GM18907 (cell line): ENCODE measurements at regions not wholly inside any gene's neighbourhood (a gene's known extent, or its start where the extent isn't known, plus 50 kb on each side); places are given as distances from the start of the nearest gene placed in this dataset.

Source experiments
- ATAC-seq: cut with Tn5 transposase; IDR thresholded peaks from one replicate; pipeline ENCODE4 v1.9.1; 2021; ENCODE audit warnings: mild to moderate bottlenecking, moderate library complexity; ENCODE audit not compliant: unreplicated experiment

GRCh38 chr7:86949779-86950260 is 109.6 kb downstream of the ELAPOR2 start:
- ATAC-seq: no peak

- ATAC-seq: peak; percentile 93
Measured at GRCh38 chr7:86949052-86949778, 110.2 kb downstream of the ELAPOR2 start.

- ATAC-seq: no peak
Measured at GRCh38 chr7:86947929-86948328, 111.5 kb downstream of the ELAPOR2 start.

- no peak for ATAC-seq
Measured at GRCh38 chr7:86943447-86943846, 116.0 kb downstream of the ELAPOR2 start.

- ATAC-seq: no peak
Measured at GRCh38 chr7:86942995-86943394, 116.5 kb downstream of the ELAPOR2 start.

GRCh38 chr7:86942081-86942480 is 117.4 kb downstream of the ELAPOR2 start:
- no peak for ATAC-seq

GRCh38 chr7:86939197-86939814 is 120.1 kb downstream of the ELAPOR2 start:
- peak; percentile 86 for ATAC-seq

- ATAC-seq: no peak
Measured at GRCh38 chr7:86937363-86937878, 122.0 kb downstream of the ELAPOR2 start.

GRCh38 chr7:86933295-86933845 is 126.1 kb downstream of the ELAPOR2 start:
- no peak for ATAC-seq

- ATAC-seq: no peak
Measured at GRCh38 chr7:86932038-86932512, 127.4 kb downstream of the ELAPOR2 start.

- ATAC-seq: no peak
Measured at GRCh38 chr7:86931439-86931838, 128.0 kb downstream of the ELAPOR2 start.

GRCh38 chr7:86930554-86931307 is 128.7 kb downstream of the ELAPOR2 start:
- ATAC-seq: no peak

GRCh38 chr7:86929293-86930109 is 130.0 kb downstream of the ELAPOR2 start:
- peak; percentile 45 for ATAC-seq

- ATAC-seq: no peak
Measured at GRCh38 chr7:86928308-86928707, 131.1 kb downstream of the ELAPOR2 start.

- ATAC-seq: peak; percentile 70
Measured at GRCh38 chr7:86926732-86927131, 132.7 kb downstream of the ELAPOR2 start.

GRCh38 chr7:86925221-86925620 is 134.2 kb downstream of the ELAPOR2 start:
- no peak for ATAC-seq

- no peak for ATAC-seq
Measured at GRCh38 chr7:86923527-86923926, 135.9 kb downstream of the ELAPOR2 start.

GRCh38 chr7:86920154-86920553 is 139.3 kb downstream of the ELAPOR2 start:
- ATAC-seq: no peak

- no peak for ATAC-seq
Measured at GRCh38 chr7:86918245-86918644, 141.2 kb downstream of the ELAPOR2 start.

GRCh38 chr7:86916277-86916825 is 143.1 kb downstream of the ELAPOR2 start:
- ATAC-seq: no peak
